Activated B cell treated with CpG ODN at 0.5 μM for 24 hours (primary cell): ENCODE measurements at regions not wholly inside any gene's neighbourhood (a gene's known extent, or its start where the extent isn't known, plus 50 kb on each side); places are given as distances from the start of the nearest gene placed in this dataset.

Experiments
- ATAC-seq: fragments of 200-7000 bp; cut with Tn5 transposase; one replicate; pipeline ENCODE4 v1.10.0; 2021; ENCODE audit warnings: low read depth, mild to moderate bottlenecking, moderate library complexity
- CTCF ChIA-PET: fragments of 350-600 bp; sonication (Branson Sonifier 250); formaldehyde crosslinking; loops from one replicate; lab custom pipeline; 2021; ENCODE audit warnings: antibody characterized with exemption; lab: Charles Lee
- POLR2A ChIA-PET: fragments of 350-600 bp; sonication (Branson Sonifier 250); formaldehyde crosslinking; loops from one replicate; lab custom pipeline; 2021; ENCODE audit warnings: antibody characterized with exemption; lab: Charles Lee
- DNase-seq: peaks from one replicate; pipeline ENCODE4 v3.0.0; 2022
- H3K27ac Mint-ChIP-seq: one replicate; pipeline ENCODE4 v1.8.0; 2020; ENCODE audit warnings: mixed read lengths
- H3K27me3 Mint-ChIP-seq: one replicate; pipeline ENCODE4 v1.8.0; 2021; ENCODE audit warnings: mixed read lengths
- H3K36me3 Mint-ChIP-seq: one replicate; pipeline ENCODE4 v1.8.0; 2021; ENCODE audit warnings: low read depth, mixed read lengths
- H3K4me1 Mint-ChIP-seq: one replicate; pipeline ENCODE4 v1.8.0; 2021; ENCODE audit warnings: mixed read lengths
- H3K4me3 Mint-ChIP-seq: one replicate; pipeline ENCODE4 v1.8.0; 2020; ENCODE audit warnings: mild to moderate bottlenecking, mixed read lengths
- H3K9me3 Mint-ChIP-seq: one replicate; pipeline ENCODE4 v1.8.0; 2020; ENCODE audit warnings: mixed read lengths
- intact Hi-C: fragments of 100-400 bp; cut with micrococcal nuclease; formaldehyde crosslinking; loops from one replicate; pipeline ENCODE4 v1.15.1; 2024
- TF ChIP-seq, protein P1 (sequence below): fragments of 200-600 bp; IDR thresholded peaks from one replicate; pipeline ENCODE4 v1.8.0; 2022; ENCODE audit warnings: antibody characterized with exemption, mild to moderate bottlenecking

DNA sequence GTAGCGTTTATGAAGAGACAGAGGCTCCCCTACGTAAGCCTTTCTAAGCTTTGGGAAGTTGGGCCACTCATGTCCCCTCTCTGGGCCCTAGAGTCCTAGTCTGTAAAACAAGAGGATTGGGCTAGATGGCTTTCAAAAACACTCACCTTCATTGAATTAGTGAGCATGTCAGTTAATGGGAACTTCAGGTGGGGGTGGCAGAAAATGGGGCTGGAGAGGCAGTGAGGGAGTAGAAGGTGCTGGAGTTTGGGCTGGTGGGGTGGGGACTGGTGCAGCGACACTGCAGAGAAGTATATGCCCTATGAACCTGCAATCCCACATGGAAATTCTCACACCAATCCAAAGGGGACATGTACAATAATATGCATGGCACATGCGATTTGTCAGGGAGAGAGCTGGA is 182.7 kb downstream of the C1orf94 start:
- H3K27me3 Mint-ChIP-seq, result peaks cover 19% of the 10 kb centered on the region
- CTCF ChIA-PET, result no interaction called here
- H3K36me3 Mint-ChIP-seq, result no peaks in the 10 kb centered on the region
- H3K4me3 Mint-ChIP-seq, result no peak overlapping the region
- intact Hi-C loops, result no loop called here
- H3K4me1 Mint-ChIP-seq, result no peaks in the 10 kb centered on the region
- POLR2A ChIA-PET, result no interaction called here
- TF ChIP-seq, protein P1, sequence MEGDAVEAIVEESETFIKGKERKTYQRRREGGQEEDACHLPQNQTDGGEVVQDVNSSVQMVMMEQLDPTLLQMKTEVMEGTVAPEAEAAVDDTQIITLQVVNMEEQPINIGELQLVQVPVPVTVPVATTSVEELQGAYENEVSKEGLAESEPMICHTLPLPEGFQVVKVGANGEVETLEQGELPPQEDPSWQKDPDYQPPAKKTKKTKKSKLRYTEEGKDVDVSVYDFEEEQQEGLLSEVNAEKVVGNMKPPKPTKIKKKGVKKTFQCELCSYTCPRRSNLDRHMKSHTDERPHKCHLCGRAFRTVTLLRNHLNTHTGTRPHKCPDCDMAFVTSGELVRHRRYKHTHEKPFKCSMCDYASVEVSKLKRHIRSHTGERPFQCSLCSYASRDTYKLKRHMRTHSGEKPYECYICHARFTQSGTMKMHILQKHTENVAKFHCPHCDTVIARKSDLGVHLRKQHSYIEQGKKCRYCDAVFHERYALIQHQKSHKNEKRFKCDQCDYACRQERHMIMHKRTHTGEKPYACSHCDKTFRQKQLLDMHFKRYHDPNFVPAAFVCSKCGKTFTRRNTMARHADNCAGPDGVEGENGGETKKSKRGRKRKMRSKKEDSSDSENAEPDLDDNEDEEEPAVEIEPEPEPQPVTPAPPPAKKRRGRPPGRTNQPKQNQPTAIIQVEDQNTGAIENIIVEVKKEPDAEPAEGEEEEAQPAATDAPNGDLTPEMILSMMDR, result no peak
- ATAC-seq, result no peak
- no peak for DNase-seq
- no peak overlapping the region for H3K27ac Mint-ChIP-seq
- peaks cover 2% of the 10 kb centered on the region for H3K9me3 Mint-ChIP-seq

DNA sequence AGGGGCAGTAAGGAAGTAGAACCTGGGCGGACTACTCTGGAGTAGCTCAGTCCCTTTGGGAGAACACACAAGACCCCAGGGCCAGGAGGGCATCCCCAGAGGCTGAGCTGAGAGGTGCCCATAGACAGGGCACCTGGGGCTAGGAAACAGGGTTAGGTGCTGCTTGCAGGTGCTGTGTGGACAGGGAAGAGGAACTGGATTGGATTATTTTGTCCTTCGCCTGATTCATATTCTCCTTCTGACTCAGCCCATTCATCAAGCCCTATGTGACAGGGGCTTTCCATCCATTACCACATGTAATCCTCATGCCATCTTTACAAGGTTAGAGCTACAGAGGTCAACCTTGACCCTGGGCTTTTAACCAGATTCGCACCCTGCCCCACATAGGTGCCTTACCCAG is 183.9 kb downstream of the C1orf94 start:
- TF ChIP-seq, protein P1, result no peak
- CTCF ChIA-PET, result no interaction called here
- POLR2A ChIA-PET, result no interaction called here
- no peaks in the 10 kb centered on the region for H3K36me3 Mint-ChIP-seq
- peaks cover 16% of the 10 kb centered on the region for H3K27me3 Mint-ChIP-seq
- H3K27ac Mint-ChIP-seq, result no peak overlapping the region
- DNase-seq, result no peak
- no peak for ATAC-seq
- no peak overlapping the region for H3K4me3 Mint-ChIP-seq
- intact Hi-C loops, result no loop called here
- peaks cover 4% of the 10 kb centered on the region for H3K9me3 Mint-ChIP-seq
- no peaks in the 10 kb centered on the region for H3K4me1 Mint-ChIP-seq

DNA sequence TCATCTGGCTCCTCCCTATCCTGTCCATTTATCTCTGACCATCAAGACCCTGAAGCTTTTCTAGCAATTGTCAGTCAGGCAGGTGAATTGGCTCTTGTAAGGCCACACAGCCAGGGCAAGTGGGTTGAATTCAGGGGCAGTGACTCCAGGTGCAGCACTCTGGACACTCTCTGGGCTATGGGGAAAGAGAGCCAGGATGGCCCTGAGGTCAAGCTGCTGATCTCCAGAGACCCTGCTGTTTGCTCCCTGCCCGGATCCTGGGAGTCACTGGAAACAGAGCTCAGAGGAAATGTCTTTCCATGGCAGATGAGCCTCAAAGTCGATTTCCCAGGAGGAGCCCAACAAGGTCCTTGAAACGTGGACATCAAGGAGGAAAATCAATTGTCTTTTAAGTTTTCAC is 184.4 kb downstream of the C1orf94 start:
- Mint-ChIP-seq H3K9me3 (peaks cover 4% of the 10 kb centered on the region), H3K27me3 (peaks cover 16% of the 10 kb centered on the region), H3K4me3 (no peak overlapping the region), H3K27ac (no peak overlapping the region), H3K36me3 (no peaks in the 10 kb centered on the region), H3K4me1 (no peaks in the 10 kb centered on the region)
- ChIA-PET POLR2A (no interaction called here), CTCF (no interaction called here)
- TF ChIP-seq, protein P1, result no peak
- intact Hi-C loops, result no loop called here
- DNase-seq, result no peak
- ATAC-seq, result no peak

DNA sequence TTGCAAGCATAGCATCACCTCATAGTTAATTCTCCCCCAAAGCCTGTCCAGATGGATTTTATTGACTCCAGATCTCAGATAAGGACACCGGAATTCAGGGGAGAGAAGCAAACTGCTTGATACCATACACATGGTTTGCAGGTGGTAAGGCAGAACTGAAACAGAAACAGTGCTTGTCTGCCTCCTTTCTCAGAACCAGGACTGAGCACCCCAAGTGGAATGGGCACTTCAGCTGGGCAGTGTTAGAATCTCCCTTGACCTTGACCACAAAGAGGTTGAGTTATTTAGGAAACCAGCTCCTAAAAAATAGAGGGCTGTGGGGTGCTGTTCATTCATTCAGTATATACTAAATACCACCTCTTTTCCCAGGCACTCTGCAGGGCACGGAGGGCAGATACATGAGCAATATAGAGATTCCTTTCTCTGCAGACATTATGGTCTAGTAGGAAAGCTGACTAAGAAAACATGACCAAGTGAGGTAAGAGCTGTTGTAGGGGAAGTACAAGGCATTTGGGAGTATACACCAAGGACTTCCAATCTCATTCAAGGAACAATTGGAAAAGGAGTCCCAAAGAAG is 185.2 kb downstream of the C1orf94 start:
- Mint-ChIP-seq H3K4me1 (no peaks in the 10 kb centered on the region), H3K27me3 (peaks cover 16% of the 10 kb centered on the region), H3K36me3 (no peaks in the 10 kb centered on the region), H3K4me3 (no peak overlapping the region), H3K27ac (no peak overlapping the region), H3K9me3 (peaks cover 4% of the 10 kb centered on the region)
- TF ChIP-seq, protein P1, result no peak
- CTCF ChIA-PET, result no interaction called here
- intact Hi-C loops, result no loop called here
- ATAC-seq (no peak), DNase-seq (no peak)
- POLR2A ChIA-PET, result no interaction called here

DNA sequence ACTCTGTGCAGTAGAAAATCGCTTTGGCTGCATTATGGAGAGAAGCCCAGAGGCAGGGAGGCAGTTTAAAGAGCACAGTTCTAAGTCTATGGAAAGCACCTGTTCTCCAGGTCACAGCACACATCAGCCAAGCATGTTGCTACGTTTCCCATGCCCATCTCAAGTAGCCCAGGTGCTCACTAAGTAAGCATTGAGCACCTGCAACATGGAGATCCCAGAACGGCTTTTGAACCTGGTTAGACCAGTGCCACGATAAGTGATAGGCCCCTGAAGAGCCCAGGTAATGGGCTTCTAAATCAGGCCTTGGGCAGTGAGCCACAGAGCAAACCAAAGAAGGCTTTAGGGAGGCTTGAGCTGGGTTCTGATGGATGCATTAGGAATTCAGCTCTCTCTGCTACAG is 186.2 kb downstream of the C1orf94 start:
- H3K27me3 Mint-ChIP-seq, result peaks cover 11% of the 10 kb centered on the region
- peaks cover 4% of the 10 kb centered on the region for H3K9me3 Mint-ChIP-seq
- no peaks in the 10 kb centered on the region for H3K36me3 Mint-ChIP-seq
- H3K27ac Mint-ChIP-seq, result no peak overlapping the region
- ATAC-seq, result no peak
- no peak overlapping the region for H3K4me3 Mint-ChIP-seq
- DNase-seq, result no peak
- TF ChIP-seq, protein P1, result no peak
- POLR2A ChIA-PET, result no interaction called here
- CTCF ChIA-PET, result no interaction called here
- intact Hi-C loops, result no loop called here
- no peaks in the 10 kb centered on the region for H3K4me1 Mint-ChIP-seq
